GM23248 (cell line): ENCODE measurements at regions not wholly inside any gene's neighbourhood (a gene's known extent, or its start where the extent isn't known, plus 50 kb on each side); places are given as distances from the start of the nearest gene placed in this dataset.

Experiments
- EZH2 ChIP-seq: fragments of 200-600 bp; sonication (generic); IDR thresholded peaks from 2 replicates; pipeline ENCODE4 v1.6.1; 2018; ENCODE audit warnings: antibody characterized with exemption, mild to moderate bottlenecking; ENCODE audit not compliant: insufficient read depth, poor library complexity, severe bottlenecking
- EZH2phosphoT487 ChIP-seq: fragments of 200-600 bp; sonication (generic); IDR thresholded peaks from 2 replicates; pipeline ENCODE4 v1.6.1; 2018; ENCODE audit warnings: antibody characterized with exemption, moderate library complexity, mild to moderate bottlenecking, low read depth; ENCODE audit not compliant: insufficient read depth

DNA sequence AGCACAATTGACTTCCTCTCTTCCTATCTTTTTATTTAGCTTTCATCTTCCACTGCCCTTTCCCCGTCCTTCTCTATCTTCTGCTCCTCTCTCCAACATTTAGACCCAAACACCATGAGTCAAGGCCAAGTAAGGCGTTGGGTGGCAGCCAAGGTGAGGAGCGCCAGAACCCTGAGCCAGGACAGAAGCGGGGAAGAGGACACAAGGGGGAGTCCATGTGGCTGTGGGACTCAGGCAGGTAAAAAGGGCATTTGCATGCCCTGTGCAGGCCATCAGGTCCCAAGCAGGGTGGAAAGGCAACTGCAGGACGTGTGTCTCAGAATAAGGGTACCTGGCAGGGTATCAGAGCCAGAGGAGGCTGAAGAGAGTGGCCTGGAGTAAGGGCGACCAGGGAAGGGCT is 192.4 kb upstream of the PFKP start:
- TF ChIP-seq EZH2 (no peak), EZH2phosphoT487 (no peak)
